CD4-positive, CD25-positive, alpha-beta regulatory T cell (primary cell): ENCODE measurements at regions not wholly inside any gene's neighbourhood (a gene's known extent, or its start where the extent isn't known, plus 50 kb on each side); places are given as distances from the start of the nearest gene placed in this dataset.
"Not testable (repeated sequence)": the region's sequence is repeated elsewhere in the genome, so short reads cannot be mapped to it uniquely, and the experiment has no call there.

Experiments
- ATAC-seq, 2 donors: fragments of 150-1000 bp; cut with Tn5 transposase; one replicate each; pipeline ENCODE4 v1.10.0; 2021; ENCODE audit warnings: low read depth in 2 of 2, moderate number of reproducible peaks in 2 of 2, moderate library complexity in 1 of 2
- DNase-seq, 3 donors: peaks; one replicate each; pipeline versions ENCODE4 v3.0.0 to v3.0.0-alpha.2; 2012 to 2022; ENCODE audit warnings: mixed read lengths in 1 of 3
- H3K27ac ChIP-seq: one replicate; pipeline ENCODE4 v1.7.0; 2013; ENCODE audit warnings: mild to moderate bottlenecking, low read length; ENCODE audit not compliant: insufficient read depth, poor library complexity, severe bottlenecking
- H3K27me3 ChIP-seq: one replicate; pipeline ENCODE4 v1.7.0; 2013; ENCODE audit warnings: low read length; ENCODE audit not compliant: control insufficient read depth, insufficient read depth
- H3K36me3 ChIP-seq: one replicate; pipeline ENCODE4 v1.7.0; 2013; ENCODE audit warnings: mild to moderate bottlenecking, low read length, moderate library complexity; ENCODE audit not compliant: control insufficient read depth, insufficient read depth
- H3K4me1 ChIP-seq: 2 replicates; pipeline ENCODE4 v1.7.0; 2013; ENCODE audit warnings: mild to moderate bottlenecking, low read length; ENCODE audit not compliant: insufficient read depth, control insufficient read depth, poor library complexity, severe bottlenecking
- H3K4me3 ChIP-seq: one replicate; pipeline ENCODE4 v1.7.0; 2013; ENCODE audit warnings: low read depth, mild to moderate bottlenecking, low read length, moderate library complexity
- H3K9me3 ChIP-seq, 2 experiments: 1 replicate in 1 of 2; 2 replicates in 1 of 2; pipeline ENCODE4 v1.7.0; 2013; ENCODE audit warnings: low read length in 2 of 2, mild to moderate bottlenecking in 1 of 2, moderate library complexity in 1 of 2; ENCODE audit not compliant: control insufficient read depth in 2 of 2
- H3K27ac Mint-ChIP-seq, 3 donors: one replicate each; pipeline ENCODE4 v1.8.0; 2020 to 2022; ENCODE audit warnings: mild to moderate bottlenecking in 3 of 3, mixed read lengths in 3 of 3, moderate library complexity in 2 of 3
- H3K27me3 Mint-ChIP-seq: one replicate; pipeline ENCODE4 v1.8.0; 2022; ENCODE audit warnings: mild to moderate bottlenecking, mixed read lengths
- H3K36me3 Mint-ChIP-seq: one replicate; pipeline ENCODE4 v1.8.0; 2020; ENCODE audit warnings: mixed read lengths
- H3K4me1 Mint-ChIP-seq, 4 donors: one replicate each; pipeline ENCODE4 v1.8.0; 2020 to 2022; ENCODE audit warnings: mixed read lengths in 4 of 4, mild to moderate bottlenecking in 1 of 4
- H3K4me3 Mint-ChIP-seq, 4 donors: one replicate each; pipeline ENCODE4 v1.8.0; 2020 to 2022; ENCODE audit warnings: mild to moderate bottlenecking in 4 of 4, mixed read lengths in 4 of 4, moderate library complexity in 3 of 4
- H3K9me3 Mint-ChIP-seq, 7 donors: one replicate each; pipeline ENCODE4 v1.8.0; 2020 to 2022; ENCODE audit warnings: mixed read lengths in 7 of 7, mild to moderate bottlenecking in 3 of 7, moderate library complexity in 2 of 7

GRCh38 chr6:1210631-1211030 lies 101.3 kb upstream of the FOXQ1 start:
- H3K4me3 ChIP-seq, H3K9me3 Mint-ChIP-seq, H3K4me1 Mint-ChIP-seq, DNase-seq, H3K27ac Mint-ChIP-seq, H3K36me3 ChIP-seq, H3K4me3 Mint-ChIP-seq, H3K9me3 ChIP-seq, H3K36me3 Mint-ChIP-seq, ATAC-seq, H3K27ac ChIP-seq, H3K4me1 ChIP-seq: not testable (repeated sequence)
- peaks cover 15% of the 10 kb centered on the region for H3K27me3 ChIP-seq
- H3K27me3 Mint-ChIP-seq: peaks cover 29% of the 10 kb centered on the region

GRCh38 chr6:1208876-1209275 lies 103.0 kb upstream of the FOXQ1 start:
- DNase-seq (no peak), ATAC-seq (no peak)
- peaks cover 15% of the 10 kb centered on the region for H3K27me3 ChIP-seq
- peaks cover 0 to 3% (median 2%) of the 10 kb centered on the region in 7 donors for H3K9me3 Mint-ChIP-seq
- H3K36me3 Mint-ChIP-seq: no peaks in the 10 kb centered on the region
- peaks cover 21% of the 10 kb centered on the region for H3K27me3 Mint-ChIP-seq
- no peaks in the 10 kb centered on the region for H3K36me3 ChIP-seq
- H3K27ac ChIP-seq: no peak overlapping the region
- H3K4me3 Mint-ChIP-seq: no peak overlapping the region
- no peak overlapping the region for H3K4me3 ChIP-seq
- no peaks in the 10 kb centered on the region for H3K4me1 Mint-ChIP-seq
- no peaks in the 10 kb centered on the region for H3K9me3 ChIP-seq
- H3K4me1 ChIP-seq: no peaks in the 10 kb centered on the region
- no peak overlapping the region for H3K27ac Mint-ChIP-seq

- H3K4me3 Mint-ChIP-seq: no peak overlapping the region
- no peak for DNase-seq
- H3K27ac Mint-ChIP-seq: no peak overlapping the region
- H3K27me3 Mint-ChIP-seq: peaks cover 10% of the 10 kb centered on the region
- Histone ChIP-seq H3K27ac (no peak overlapping the region), H3K9me3 (no peaks in the 10 kb centered on the region), H3K27me3 (peaks cover 6% of the 10 kb centered on the region), H3K4me3 (no peak overlapping the region), H3K4me1 (no peaks in the 10 kb centered on the region), H3K36me3 (no peaks in the 10 kb centered on the region)
- H3K36me3 Mint-ChIP-seq: no peaks in the 10 kb centered on the region
- peaks cover 0 to 7% (median 5%) of the 10 kb centered on the region in 4 donors for H3K4me1 Mint-ChIP-seq
- ATAC-seq: no peak
- H3K9me3 Mint-ChIP-seq: peaks cover 0 to 3% (median 2%) of the 10 kb centered on the region in 7 donors
These were observed 108.4 kb upstream of the FOXQ1 start for GRCh38 chr6:1203546-1203945.

GRCh38 chr6:1202201-1202600 lies 109.7 kb upstream of the FOXQ1 start:
- H3K4me3 Mint-ChIP-seq: no peak overlapping the region
- no peaks in the 10 kb centered on the region for H3K36me3 ChIP-seq
- H3K27me3 ChIP-seq: no peaks in the 10 kb centered on the region
- H3K36me3 Mint-ChIP-seq: no peaks in the 10 kb centered on the region
- peak in 1 of 3 donors; percentile 9 for DNase-seq
- peaks cover 6% of the 10 kb centered on the region for H3K27me3 Mint-ChIP-seq
- H3K9me3 Mint-ChIP-seq: peaks cover 0 to 3% (median 0%) of the 10 kb centered on the region in 7 donors
- H3K27ac ChIP-seq: no peak overlapping the region
- no peak overlapping the region for H3K4me3 ChIP-seq
- no peak for ATAC-seq
- no peaks in the 10 kb centered on the region for H3K9me3 ChIP-seq
- H3K4me1 Mint-ChIP-seq: peaks cover 0 to 7% (median 5%) of the 10 kb centered on the region in 4 donors
- no peaks in the 10 kb centered on the region for H3K4me1 ChIP-seq
- no peak overlapping the region for H3K27ac Mint-ChIP-seq

- Histone ChIP-seq H3K36me3 (no peaks in the 10 kb centered on the region), H3K27ac (no peak overlapping the region), H3K9me3 (no peaks in the 10 kb centered on the region), H3K27me3 (no peaks in the 10 kb centered on the region), H3K4me3 (no peak overlapping the region), H3K4me1 (no peaks in the 10 kb centered on the region)
- H3K4me3 Mint-ChIP-seq: no peak overlapping the region
- peaks cover 0 to 4% (median 0%) of the 10 kb centered on the region in 7 donors for H3K9me3 Mint-ChIP-seq
- peaks cover 4% of the 10 kb centered on the region for H3K27me3 Mint-ChIP-seq
- ATAC-seq: no peak
- DNase-seq: no peak
- H3K27ac Mint-ChIP-seq: no peak overlapping the region
- no peaks in the 10 kb centered on the region for H3K36me3 Mint-ChIP-seq
- H3K4me1 Mint-ChIP-seq: peaks cover 0 to 7% (median 5%) of the 10 kb centered on the region in 4 donors
These were observed 110.2 kb upstream of the FOXQ1 start for GRCh38 chr6:1201547-1202200.

- Mint-ChIP-seq H3K4me1 (peaks cover 0 to 7% (median 5%) of the 10 kb centered on the region in 4 donors), H3K36me3 (no peaks in the 10 kb centered on the region), H3K9me3 (peaks cover 0 to 6% (median 2%) of the 10 kb centered on the region in 7 donors), H3K27ac (no peak overlapping the region), H3K4me3 (no peak overlapping the region), H3K27me3 (no peaks in the 10 kb centered on the region)
- no peaks in the 10 kb centered on the region for H3K4me1 ChIP-seq
- ATAC-seq (no peak), DNase-seq (no peak)
- peaks cover 0 to 3% of the 10 kb centered on the region in 2 experiments for H3K9me3 ChIP-seq
- no peak overlapping the region for H3K27ac ChIP-seq
- H3K4me3 ChIP-seq: no peak overlapping the region
- no peaks in the 10 kb centered on the region for H3K36me3 ChIP-seq
- no peaks in the 10 kb centered on the region for H3K27me3 ChIP-seq
These were observed 111.3 kb upstream of the FOXQ1 start for GRCh38 chr6:1200409-1201101.

GRCh38 chr6:1200081-1200408 lies 111.9 kb upstream of the FOXQ1 start:
- Mint-ChIP-seq H3K27ac (no peak overlapping the region), H3K4me3 (no peak overlapping the region), H3K27me3 (no peaks in the 10 kb centered on the region), H3K9me3 (peaks cover 0 to 8% (median 2%) of the 10 kb centered on the region in 7 donors), H3K4me1 (peaks cover 0 to 7% (median 5%) of the 10 kb centered on the region in 4 donors), H3K36me3 (no peaks in the 10 kb centered on the region)
- ATAC-seq: no peak
- H3K4me3 ChIP-seq: no peak overlapping the region
- no peak overlapping the region for H3K27ac ChIP-seq
- no peaks in the 10 kb centered on the region for H3K36me3 ChIP-seq
- no peaks in the 10 kb centered on the region for H3K27me3 ChIP-seq
- H3K4me1 ChIP-seq: no peaks in the 10 kb centered on the region
- H3K9me3 ChIP-seq: peaks cover 0 to 8% of the 10 kb centered on the region in 2 experiments
- DNase-seq: no peak

GRCh38 chr6:1197309-1197708 lies 114.6 kb upstream of the FOXQ1 start:
- Mint-ChIP-seq H3K27me3 (no peaks in the 10 kb centered on the region), H3K27ac (no peak overlapping the region), H3K4me1 (peaks cover 0 to 4% (median 3%) of the 10 kb centered on the region in 4 donors), H3K36me3 (no peaks in the 10 kb centered on the region), H3K4me3 (no peak overlapping the region), H3K9me3 (peaks cover 4 to 14% (median 5%) of the 10 kb centered on the region in 7 donors)
- no peak for DNase-seq
- Histone ChIP-seq H3K9me3 (peaks cover 0 to 8% of the 10 kb centered on the region in 2 experiments), H3K4me1 (no peaks in the 10 kb centered on the region), H3K4me3 (no peak overlapping the region), H3K27me3 (no peaks in the 10 kb centered on the region), H3K27ac (no peak overlapping the region), H3K36me3 (no peaks in the 10 kb centered on the region)
- no peak for ATAC-seq
